Parathyroid adenoma (tissue), 2 donors: ENCODE measurements at regions not wholly inside any gene's neighbourhood (a gene's known extent, or its start where the extent isn't known, plus 50 kb on each side); places are given as distances from the start of the nearest gene placed in this dataset.
"Not testable (repeated sequence)": the region's sequence is repeated elsewhere in the genome, so short reads cannot be mapped to it uniquely, and the experiment has no call there.

Experiments used
- H2AFZ ChIP-seq: fragments of 300-600 bp; sonication (generic); one replicate; pipeline ENCODE4 v1.7.0; 2017; ENCODE audit warnings: antibody characterized with exemption, mild to moderate bottlenecking
- H3K27ac ChIP-seq: fragments of 300-600 bp; sonication (generic); one replicate; pipeline ENCODE4 v1.7.0; 2017
- H3K27me3 ChIP-seq: fragments of 300-600 bp; sonication (generic); one replicate; pipeline ENCODE4 v1.7.0; 2017; ENCODE audit warnings: low read length; ENCODE audit not compliant: control insufficient read depth, insufficient read depth
- H3K36me3 ChIP-seq: fragments of 300-600 bp; sonication (generic); one replicate; pipeline ENCODE4 v1.7.0; 2017; ENCODE audit warnings: low read length; ENCODE audit not compliant: control insufficient read depth, insufficient read depth
- H3K4me1 ChIP-seq: fragments of 300-600 bp; sonication (generic); one replicate; pipeline ENCODE4 v1.7.0; 2017; ENCODE audit warnings: control low read depth
- H3K4me2 ChIP-seq: fragments of 300-600 bp; sonication (generic); one replicate; pipeline ENCODE4 v1.7.0; 2017; ENCODE audit warnings: low read length
- H3K4me3 ChIP-seq: fragments of 300-600 bp; sonication (generic); one replicate; pipeline ENCODE4 v1.7.0; 2017; ENCODE audit warnings: low read depth, low read length
- H3K79me2 ChIP-seq: fragments of 300-600 bp; sonication (generic); one replicate; pipeline ENCODE4 v1.7.0; 2017; ENCODE audit warnings: control low read depth
- H3K9ac ChIP-seq: fragments of 300-600 bp; sonication (generic); one replicate; pipeline ENCODE4 v1.7.0; 2017; ENCODE audit warnings: mild to moderate bottlenecking
- H3K9me3 ChIP-seq: fragments of 300-600 bp; sonication (generic); one replicate; pipeline ENCODE4 v1.7.0; 2017; ENCODE audit warnings: low read length; ENCODE audit not compliant: control insufficient read depth
- TF ChIP-seq, protein P1 (sequence below): fragments of 300-600 bp; sonication (generic); IDR thresholded peaks from one replicate; pipeline ENCODE4 v1.7.0; 2017; ENCODE audit warnings: antibody characterized with exemption, mild to moderate bottlenecking
- donor health status: primary hyperparathyroidism.

DNA sequence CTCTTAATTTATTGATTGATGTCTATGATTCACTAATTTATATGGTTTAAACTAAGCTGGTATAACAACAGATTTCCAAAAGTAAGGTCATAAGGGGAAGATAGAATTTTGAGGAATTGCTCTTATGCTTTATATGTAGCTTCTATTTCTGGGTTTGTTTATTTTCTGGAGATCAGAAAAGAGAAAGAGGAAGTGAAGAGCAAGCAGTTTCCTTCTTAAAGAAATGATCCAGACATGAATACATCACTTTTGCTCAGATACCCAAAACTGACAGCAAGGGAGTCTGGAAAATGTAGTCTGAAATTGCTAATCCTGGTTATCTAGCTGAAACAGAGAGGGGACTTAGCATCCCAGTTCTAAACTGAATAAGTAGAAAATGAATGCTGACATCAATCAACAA lies 912.5 kb upstream of the CRIM1 start:
- Histone ChIP-seq H3K27ac (no peak overlapping the region), H3K4me3 (no peak overlapping the region), H3K9ac (no peak overlapping the region), H3K4me1 (no peaks in the 10 kb centered on the region), H3K36me3 (no peaks in the 10 kb centered on the region), H2AFZ (no peak overlapping the region), H3K79me2 (no peaks in the 10 kb centered on the region), H3K9me3 (no peaks in the 10 kb centered on the region), H3K27me3 (no peaks in the 10 kb centered on the region), H3K4me2 (no peak overlapping the region)
- TF ChIP-seq, protein P1, sequence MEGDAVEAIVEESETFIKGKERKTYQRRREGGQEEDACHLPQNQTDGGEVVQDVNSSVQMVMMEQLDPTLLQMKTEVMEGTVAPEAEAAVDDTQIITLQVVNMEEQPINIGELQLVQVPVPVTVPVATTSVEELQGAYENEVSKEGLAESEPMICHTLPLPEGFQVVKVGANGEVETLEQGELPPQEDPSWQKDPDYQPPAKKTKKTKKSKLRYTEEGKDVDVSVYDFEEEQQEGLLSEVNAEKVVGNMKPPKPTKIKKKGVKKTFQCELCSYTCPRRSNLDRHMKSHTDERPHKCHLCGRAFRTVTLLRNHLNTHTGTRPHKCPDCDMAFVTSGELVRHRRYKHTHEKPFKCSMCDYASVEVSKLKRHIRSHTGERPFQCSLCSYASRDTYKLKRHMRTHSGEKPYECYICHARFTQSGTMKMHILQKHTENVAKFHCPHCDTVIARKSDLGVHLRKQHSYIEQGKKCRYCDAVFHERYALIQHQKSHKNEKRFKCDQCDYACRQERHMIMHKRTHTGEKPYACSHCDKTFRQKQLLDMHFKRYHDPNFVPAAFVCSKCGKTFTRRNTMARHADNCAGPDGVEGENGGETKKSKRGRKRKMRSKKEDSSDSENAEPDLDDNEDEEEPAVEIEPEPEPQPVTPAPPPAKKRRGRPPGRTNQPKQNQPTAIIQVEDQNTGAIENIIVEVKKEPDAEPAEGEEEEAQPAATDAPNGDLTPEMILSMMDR: no peak

GRCh38 chr2:35441575-35441974 lies 914.0 kb upstream of the CRIM1 start:
- not testable (repeated sequence) for H3K4me1 ChIP-seq, H3K4me3 ChIP-seq, H3K27ac ChIP-seq, H3K36me3 ChIP-seq, H3K9ac ChIP-seq, H3K9me3 ChIP-seq, H3K4me2 ChIP-seq, H2AFZ ChIP-seq, H3K27me3 ChIP-seq, H3K79me2 ChIP-seq

- H3K36me3 ChIP-seq, H3K4me1 ChIP-seq, H2AFZ ChIP-seq, H3K4me2 ChIP-seq, H3K79me2 ChIP-seq, H3K9ac ChIP-seq, H3K27me3 ChIP-seq, H3K27ac ChIP-seq, H3K4me3 ChIP-seq, H3K9me3 ChIP-seq: not testable (repeated sequence)
Measured at GRCh38 chr2:35440308-35440707, 915.3 kb upstream of the CRIM1 start.

GRCh38 chr2:35436893-35437292 lies 918.7 kb upstream of the CRIM1 start:
- not testable (repeated sequence) for H3K36me3 ChIP-seq, H3K4me1 ChIP-seq, H3K9ac ChIP-seq, H3K4me3 ChIP-seq, H3K27ac ChIP-seq, H3K4me2 ChIP-seq, H3K27me3 ChIP-seq, H2AFZ ChIP-seq, H3K9me3 ChIP-seq, H3K79me2 ChIP-seq

DNA sequence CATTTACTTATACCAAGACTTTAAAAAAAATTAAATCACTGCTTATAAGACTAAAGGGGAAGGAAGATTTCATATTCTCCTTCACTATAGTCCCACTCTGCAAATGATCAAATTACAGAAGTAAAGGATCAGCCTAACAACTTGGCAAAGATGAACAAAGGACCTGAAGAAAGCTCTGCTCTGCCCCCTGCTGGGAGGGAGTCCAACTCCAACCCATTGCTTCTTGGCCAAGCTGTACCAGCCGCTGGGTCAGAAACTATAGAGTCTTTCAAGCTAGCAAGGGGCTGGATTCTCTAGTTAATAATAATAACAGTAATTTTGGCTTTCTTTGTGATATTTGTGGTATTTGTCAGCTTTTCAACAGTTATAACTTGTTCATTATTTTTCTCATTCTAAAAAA lies 927.0 kb upstream of the CRIM1 start:
- no peaks in the 10 kb centered on the region for H3K4me1 ChIP-seq
- no peak overlapping the region for H3K4me3 ChIP-seq
- no peak overlapping the region for H2AFZ ChIP-seq
- H3K36me3 ChIP-seq: no peaks in the 10 kb centered on the region
- TF ChIP-seq, protein P1: peak; percentile 19
- no peak overlapping the region for H3K9ac ChIP-seq
- H3K27ac ChIP-seq: no peak overlapping the region
- H3K4me2 ChIP-seq: no peak overlapping the region
- no peaks in the 10 kb centered on the region for H3K79me2 ChIP-seq
- H3K27me3 ChIP-seq: no peaks in the 10 kb centered on the region
- no peaks in the 10 kb centered on the region for H3K9me3 ChIP-seq

DNA sequence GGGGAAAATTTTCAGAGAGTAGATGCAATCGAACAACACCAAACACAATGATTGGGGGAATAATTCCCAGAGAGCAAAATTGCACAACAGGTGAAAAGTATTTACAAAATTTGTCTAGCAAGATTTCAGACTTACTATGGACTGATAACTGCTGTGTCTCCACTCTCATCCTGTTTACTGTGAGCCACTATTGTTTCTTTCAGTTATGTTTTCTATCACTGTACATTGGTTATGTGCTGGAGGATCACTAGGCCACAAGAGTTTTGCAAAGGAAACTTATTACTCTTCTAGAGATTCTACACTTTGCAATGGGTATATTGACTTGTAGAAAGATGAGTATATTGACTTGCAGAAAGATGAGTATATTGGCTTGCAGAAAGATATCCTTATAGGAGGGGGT lies 934.1 kb upstream of the CRIM1 start:
- Histone ChIP-seq H3K4me1 (no peaks in the 10 kb centered on the region), H3K27me3 (no peaks in the 10 kb centered on the region), H2AFZ (no peak overlapping the region), H3K9ac (no peak overlapping the region), H3K36me3 (no peaks in the 10 kb centered on the region), H3K4me3 (no peak overlapping the region), H3K9me3 (no peaks in the 10 kb centered on the region), H3K79me2 (no peaks in the 10 kb centered on the region), H3K27ac (no peak overlapping the region), H3K4me2 (no peak overlapping the region)
- TF ChIP-seq, protein P1: no peak
